GM21423 (cell line): ENCODE measurements at regions not wholly inside any gene's neighbourhood (a gene's known extent, or its start where the extent isn't known, plus 50 kb on each side); places are given as distances from the start of the nearest gene placed in this dataset.
"Not testable (repeated sequence)": the region's sequence is repeated elsewhere in the genome, so short reads cannot be mapped to it uniquely, and the experiment has no call there.

Experiments used
- ATAC-seq: cut with Tn5 transposase; IDR thresholded peaks from one replicate; pipeline ENCODE4 v1.9.1; 2021; ENCODE audit warnings: mild to moderate bottlenecking, moderate library complexity; ENCODE audit not compliant: unreplicated experiment

- no peak for ATAC-seq
Observed at GRCh38 chr1:147071142-147071541, 101.1 kb downstream of the PRKAB2 start.

- no peak for ATAC-seq
Observed at GRCh38 chr1:147062956-147063355, 109.3 kb downstream of the PRKAB2 start.

- ATAC-seq: not testable (repeated sequence)
Observed at GRCh38 chr1:147061880-147062279, 110.4 kb downstream of the PRKAB2 start.

- no peak for ATAC-seq
Observed at GRCh38 chr1:147053269-147053668, 115.1 kb downstream of the NBPF12 start.

- ATAC-seq: no peak
Observed at GRCh38 chr1:147052677-147053076, 114.6 kb downstream of the NBPF12 start.

- ATAC-seq: no peak
Observed at GRCh38 chr1:147052143-147052542, 114.0 kb downstream of the NBPF12 start.

- no peak for ATAC-seq
Observed at GRCh38 chr1:147051136-147051535, 113.0 kb downstream of the NBPF12 start.

- ATAC-seq: no peak
Observed at GRCh38 chr1:147050654-147051053, 112.5 kb downstream of the NBPF12 start.

GRCh38 chr1:147046863-147047394, 108.8 kb downstream of the NBPF12 start:
- peak; percentile 45 for ATAC-seq

- ATAC-seq: peak; percentile 61
Observed at GRCh38 chr1:147046189-147046862, 108.2 kb downstream of the NBPF12 start.
